Mucosa of descending colon (tissue), 3 donors: ENCODE measurements at regions not wholly inside any gene's neighbourhood (a gene's known extent, or its start where the extent isn't known, plus 50 kb on each side); places are given as distances from the start of the nearest gene placed in this dataset.
"Not testable (repeated sequence)": the region's sequence is repeated elsewhere in the genome, so short reads cannot be mapped to it uniquely, and the experiment has no call there.

ENCODE experiments used
- ATAC-seq: fragments of 200-7000 bp; cut with Tn5 transposase; one replicate; pipeline ENCODE4 v1.9.1; 2020; ENCODE audit warnings: mild to moderate bottlenecking, moderate library complexity
- DNase-seq, 3 donors: peaks; one replicate each; pipeline ENCODE4 v3.0.0-alpha.2; 2020
- H3K36me3 ChIP-seq: fragments of 200-600 bp; one replicate; pipeline ENCODE4 v1.8.0; 2021; ENCODE audit warnings: low read depth, mild to moderate bottlenecking
- H3K4me1 ChIP-seq: fragments of 200-600 bp; one replicate; pipeline ENCODE4 v1.8.0; 2021; ENCODE audit warnings: low read depth, mild to moderate bottlenecking
- H3K4me3 ChIP-seq: fragments of 200-600 bp; one replicate; pipeline ENCODE4 v1.8.0; 2021; ENCODE audit warnings: mild to moderate bottlenecking
- H3K9me3 ChIP-seq: fragments of 200-600 bp; one replicate; pipeline ENCODE4 v1.8.0; 2021; ENCODE audit warnings: mild to moderate bottlenecking
- CTCF ChIP-seq: fragments of 200-600 bp; IDR thresholded peaks from one replicate; pipeline ENCODE4 v1.8.0; 2022; ENCODE audit warnings: antibody characterized with exemption, mild to moderate bottlenecking
- intact Hi-C, 2 donors: fragments of 100-400 bp; cut with DNase I in 1 of 2; cut with micrococcal nuclease in 1 of 2; formaldehyde crosslinking; loops; one replicate each; pipeline versions ENCODE4 v1.11.0 to v1.11.1; 2022; cut with DNase I, micrococcal nuclease
- donor health status: DM: no; HTN: no; CAD: no; lungs with moderate emphysema.
- donor health status: DM: no; HTN: no; CAD: no.
- donor health status: DM: no; HTN: yes; CAD: no.

DNA sequence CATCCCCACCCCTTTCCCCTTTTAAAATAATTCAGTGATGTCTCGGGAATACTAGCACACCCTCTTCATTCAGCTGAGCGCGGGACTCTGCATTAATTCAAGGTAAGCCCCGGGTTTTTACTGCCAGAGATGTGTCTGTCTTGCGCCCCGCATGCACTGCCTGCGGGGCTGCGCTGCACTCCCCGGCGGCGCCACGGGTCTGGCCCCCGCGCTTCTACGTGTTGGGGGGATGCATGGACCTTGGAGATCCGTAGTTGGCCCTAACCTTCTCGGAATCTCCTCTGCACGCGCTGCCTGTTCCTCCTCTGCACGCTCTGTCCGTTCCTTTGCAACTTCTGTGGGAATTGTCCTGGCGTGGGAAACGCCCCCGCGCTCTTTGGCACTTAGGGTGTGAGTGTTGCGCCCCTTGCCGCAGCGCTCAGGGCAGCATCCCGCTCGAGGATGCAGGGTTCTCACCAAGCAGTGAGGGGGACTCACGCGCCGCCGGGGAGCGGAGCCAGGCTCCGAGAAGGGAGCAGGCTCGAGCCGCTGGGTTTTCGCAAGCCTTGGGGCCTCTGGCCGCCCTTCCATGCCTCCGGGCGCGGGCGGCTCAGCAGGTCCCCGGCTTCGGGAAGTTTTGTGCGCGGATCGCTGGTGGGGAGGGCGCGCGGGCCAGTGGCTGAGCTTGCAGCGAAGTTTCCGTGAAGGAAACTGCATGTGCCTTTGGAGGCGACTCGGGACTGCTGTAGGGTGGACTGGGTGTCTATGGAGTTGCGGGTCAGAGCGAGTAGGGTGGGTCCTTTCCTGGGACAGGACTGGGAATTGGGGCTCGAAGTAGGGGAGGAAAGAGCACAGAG, 165.1 kb upstream of the CACNA1E start:
- H3K4me3 ChIP-seq: no peak overlapping the region
- TF ChIP-seq CTCF: no peak
- no peak for DNase-seq
- H3K9me3 ChIP-seq: no peaks in the 10 kb centered on the region
- H3K36me3 ChIP-seq: no peaks in the 10 kb centered on the region
- intact Hi-C loops: no loop called here
- no peaks in the 10 kb centered on the region for H3K4me1 ChIP-seq
- ATAC-seq: no peak

- ATAC-seq (no peak), DNase-seq (no peak)
- TF ChIP-seq CTCF: no peak
- intact Hi-C loops: no loop called here
- Histone ChIP-seq H3K36me3 (no peaks in the 10 kb centered on the region), H3K9me3 (no peaks in the 10 kb centered on the region), H3K4me3 (no peak overlapping the region), H3K4me1 (no peaks in the 10 kb centered on the region)
These were observed 164.5 kb upstream of the CACNA1E start for GRCh38 chr1:181318858-181319235.

GRCh38 chr1:181319907-181320306, 163.4 kb upstream of the CACNA1E start:
- Histone ChIP-seq H3K36me3 (no peaks in the 10 kb centered on the region), H3K9me3 (no peaks in the 10 kb centered on the region), H3K4me1 (no peaks in the 10 kb centered on the region), H3K4me3 (no peak overlapping the region)
- DNase-seq (no peak), ATAC-seq (no peak)
- TF ChIP-seq CTCF: no peak
- intact Hi-C loops: no loop called here

- TF ChIP-seq CTCF: no peak
- ATAC-seq (no peak), DNase-seq (no peak)
- intact Hi-C loops: no loop called here
- no peaks in the 10 kb centered on the region for H3K9me3 ChIP-seq
- no peaks in the 10 kb centered on the region for H3K4me1 ChIP-seq
- no peak overlapping the region for H3K4me3 ChIP-seq
- H3K36me3 ChIP-seq: no peaks in the 10 kb centered on the region
These were observed 158.3 kb upstream of the CACNA1E start for GRCh38 chr1:181324797-181325616.

- DNase-seq, H3K4me3 ChIP-seq, H3K4me1 ChIP-seq, intact Hi-C loops, ATAC-seq, H3K36me3 ChIP-seq, H3K9me3 ChIP-seq: not testable (repeated sequence)
These were observed 157.6 kb upstream of the CACNA1E start for GRCh38 chr1:181325765-181326164.

- ATAC-seq (no peak), DNase-seq (no peak)
- no peaks in the 10 kb centered on the region for H3K9me3 ChIP-seq
- no peaks in the 10 kb centered on the region for H3K4me1 ChIP-seq
- no peak overlapping the region for H3K4me3 ChIP-seq
- TF ChIP-seq CTCF: no peak
- H3K36me3 ChIP-seq: no peaks in the 10 kb centered on the region
- intact Hi-C loops: no loop called here
These were observed 157.0 kb upstream of the CACNA1E start for GRCh38 chr1:181326348-181326747.
